Endodermal cell (in vitro differentiated cells): ENCODE measurements at regions not wholly inside any gene's neighbourhood (a gene's known extent, or its start where the extent isn't known, plus 50 kb on each side); places are given as distances from the start of the nearest gene placed in this dataset.
A peak's percentile ranks its signal among the peaks of the same experiment; 100 is the strongest.

Experiments
- DNase-seq: peaks from one replicate; pipeline ENCODE4 v3.0.0-alpha.2; 2017
- H3K27ac ChIP-seq: 2 replicates; pipeline ENCODE4 v1.5.1; 2013; ENCODE audit warnings: mild to moderate bottlenecking, low read depth, low read length, moderate library complexity
- H3K27me3 ChIP-seq: 2 replicates; pipeline ENCODE4 v1.6.1; 2013; ENCODE audit warnings: mild to moderate bottlenecking, low read length, moderate library complexity; ENCODE audit not compliant: insufficient read depth, control insufficient read depth, poor library complexity, severe bottlenecking
- H3K36me3 ChIP-seq: 2 replicates; pipeline ENCODE4 v1.7.0; 2013; ENCODE audit warnings: mild to moderate bottlenecking, low read length, moderate library complexity; ENCODE audit not compliant: control insufficient read depth, insufficient read depth
- H3K4me1 ChIP-seq: one replicate; pipeline ENCODE4 v1.7.0; 2013; ENCODE audit warnings: low read length; ENCODE audit not compliant: control insufficient read depth, insufficient read depth
- H3K4me3 ChIP-seq: 2 replicates; pipeline ENCODE4 v1.5.1; 2013; ENCODE audit warnings: mild to moderate bottlenecking, low read length, moderate library complexity
- H3K9ac ChIP-seq: 2 replicates; pipeline ENCODE4 v1.6.1; 2013; ENCODE audit warnings: mild to moderate bottlenecking, low read length, moderate library complexity; ENCODE audit not compliant: poor library complexity, severe bottlenecking; ENCODE audit errors: extremely low read depth
- H3K9me3 ChIP-seq: 2 replicates; pipeline ENCODE4 v1.6.1; 2013; ENCODE audit warnings: mild to moderate bottlenecking, low read length, moderate library complexity; ENCODE audit not compliant: control insufficient read depth
- H3K27ac Mint-ChIP-seq: 2 replicates; pipeline ENCODE4 v1.8.0; 2020; ENCODE audit warnings: mixed read lengths
- H3K27me3 Mint-ChIP-seq: 2 replicates; pipeline ENCODE4 v1.8.0; 2021; ENCODE audit warnings: mild to moderate bottlenecking, mixed read lengths; ENCODE audit not compliant: insufficient read depth
- H3K36me3 Mint-ChIP-seq: 2 replicates; pipeline ENCODE4 v1.8.0; 2020; ENCODE audit warnings: low read depth, mixed read lengths
- H3K4me1 Mint-ChIP-seq: 2 replicates; pipeline ENCODE4 v1.8.0; 2020; ENCODE audit warnings: mixed read lengths
- H3K4me3 Mint-ChIP-seq: 2 replicates; pipeline ENCODE4 v1.8.0; 2020; ENCODE audit warnings: mild to moderate bottlenecking, moderate library complexity, mixed read lengths
- H3K9me3 Mint-ChIP-seq: 2 replicates; pipeline ENCODE4 v1.8.0; 2020; ENCODE audit warnings: mild to moderate bottlenecking, mixed read lengths
- CTCF ChIP-seq: fragments of 200-600 bp; sonication (generic); conservative IDR thresholded peaks from 2 replicates; pipeline ENCODE4 v1.5.0; 2021; ENCODE audit warnings: antibody characterized with exemption, mild to moderate bottlenecking
- WGBS, 2 experiments: methylation state at CpG; one replicate each; pipeline versions ENCODE4 v1.1.5 to v1.1.7; 2013; ENCODE audit warnings: missing lambda C conversion rate in 2 of 2, mixed read lengths in 1 of 2; ENCODE audit not compliant: insufficient coverage in 1 of 2, insufficient read length in 1 of 2; 5-methylcytosine and 5-hydroxymethylcytosine counted together

DNA sequence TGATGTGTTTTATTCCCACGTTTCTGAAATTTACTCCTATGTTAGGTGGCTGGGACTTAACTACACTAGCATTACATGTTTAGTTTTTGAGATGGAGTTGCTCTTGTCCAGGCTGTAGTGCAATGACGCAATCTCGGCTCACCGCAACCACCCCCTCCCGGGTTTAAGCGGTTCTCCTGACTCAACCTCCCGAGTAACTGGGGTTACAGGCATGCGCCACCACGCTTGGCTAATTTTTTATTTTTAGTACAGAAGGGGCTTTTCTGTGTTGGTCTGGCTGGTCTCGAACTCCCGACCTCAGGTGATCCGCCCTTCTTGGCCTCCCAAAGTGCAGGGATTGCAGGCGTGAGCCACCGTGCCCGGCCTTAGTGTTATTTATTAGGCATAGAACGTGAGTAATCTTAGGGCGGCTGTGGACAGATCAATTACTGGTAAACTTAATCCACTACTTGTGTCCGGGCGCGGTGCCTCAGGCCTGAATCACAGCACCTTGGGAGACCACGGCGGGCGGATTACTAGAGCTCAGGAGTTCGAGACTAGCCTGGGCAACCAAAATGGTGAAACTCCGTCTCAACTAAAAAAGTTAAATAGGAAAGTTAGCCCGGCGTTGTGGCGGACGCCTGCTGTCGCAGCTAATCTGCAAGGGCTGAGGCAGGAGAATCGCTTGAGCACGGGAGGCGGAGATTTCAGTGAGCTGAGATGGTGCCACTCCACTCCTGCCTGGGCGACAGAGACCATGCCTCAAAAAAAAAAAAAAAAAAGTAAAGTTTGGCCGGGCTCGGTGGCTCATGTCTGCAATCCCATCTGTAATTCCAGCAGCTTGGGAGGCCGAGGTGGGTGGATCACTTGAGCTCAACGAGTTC, 123.7 kb upstream of the BTN3A2 start:
- Histone ChIP-seq H3K27me3 (peaks cover 39% of the 10 kb centered on the region), H3K27ac (no peak overlapping the region), H3K4me3 (peak overlapping the region; percentile 56), H3K9ac (no peak overlapping the region), H3K9me3 (peaks cover 3% of the 10 kb centered on the region), H3K36me3 (no peaks in the 10 kb centered on the region), H3K4me1 (peaks cover 14% of the 10 kb centered on the region)
- TF ChIP-seq CTCF, result no peak
- Mint-ChIP-seq H3K27me3 (peaks cover 38% of the 10 kb centered on the region), H3K27ac (no peak overlapping the region), H3K4me1 (peaks cover 33% of the 10 kb centered on the region), H3K9me3 (peaks cover 4% of the 10 kb centered on the region), H3K4me3 (no peak overlapping the region), H3K36me3 (no peaks in the 10 kb centered on the region)
- peak; percentile 54 for DNase-seq
- WGBS, 2 experiments, result 90% methylated on average over 35 to 38 of the region's 38 CpGs

DNA sequence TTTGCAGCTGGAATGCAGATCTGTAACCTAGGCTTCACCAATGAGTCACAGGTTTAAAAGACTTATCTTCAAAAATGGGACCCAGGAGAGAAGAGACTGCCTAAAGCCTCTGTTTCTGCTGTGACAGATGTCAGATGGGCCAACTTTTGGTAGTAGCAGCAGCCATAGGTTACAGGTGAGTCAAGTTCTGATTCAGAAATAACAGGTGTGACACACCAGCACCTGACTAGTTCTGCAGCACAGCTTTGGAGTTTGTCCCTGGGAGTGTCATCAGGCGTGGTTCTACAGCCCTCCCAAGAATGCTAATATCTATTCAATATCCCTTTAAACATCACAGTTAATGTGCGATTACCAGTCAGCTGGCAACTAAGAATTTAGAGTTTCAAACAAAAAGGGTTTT, 121.9 kb upstream of the BTN3A2 start:
- H3K4me1 ChIP-seq, result peaks cover 14% of the 10 kb centered on the region

GRCh38 chr6:26243752-26244151, 121.2 kb upstream of the BTN3A2 start:
- Histone ChIP-seq H3K9me3 (peaks cover 3% of the 10 kb centered on the region), H3K36me3 (no peaks in the 10 kb centered on the region), H3K27me3 (peaks cover 39% of the 10 kb centered on the region), H3K4me1 (peaks cover 14% of the 10 kb centered on the region), H3K9ac (no peak overlapping the region), H3K4me3 (peak overlapping the region; percentile 61), H3K27ac (no peak overlapping the region)
- 35 to 70% methylated on average over 1 to 2 of the region's 2 CpGs for WGBS, 2 experiments
- Mint-ChIP-seq H3K9me3 (peaks cover 4% of the 10 kb centered on the region), H3K27ac (peak overlapping the region; percentile 39), H3K27me3 (peaks cover 45% of the 10 kb centered on the region), H3K4me3 (no peak overlapping the region), H3K36me3 (no peaks in the 10 kb centered on the region), H3K4me1 (peaks cover 35% of the 10 kb centered on the region)
- TF ChIP-seq CTCF, result no peak
- peak; percentile 52 for DNase-seq

More for the DNA sequence above, 121.9 kb upstream of the BTN3A2 start:
- Mint-ChIP-seq H3K4me3 (no peak overlapping the region), H3K36me3 (no peaks in the 10 kb centered on the region), H3K27ac (peak overlapping the region; percentile 30), H3K9me3 (peaks cover 4% of the 10 kb centered on the region), H3K27me3 (peaks cover 45% of the 10 kb centered on the region), H3K4me1 (peaks cover 33% of the 10 kb centered on the region)
- peak; percentile 41 for DNase-seq
- Histone ChIP-seq H3K4me3 (peak overlapping the region; percentile 61), H3K9ac (no peak overlapping the region), H3K27ac (no peak overlapping the region), H3K36me3 (no peaks in the 10 kb centered on the region), H3K9me3 (peaks cover 3% of the 10 kb centered on the region), H3K27me3 (peaks cover 39% of the 10 kb centered on the region)
- 89 to 100% methylated on average over 1 to 2 of the region's 2 CpGs for WGBS, 2 experiments
- TF ChIP-seq CTCF, result no peak
